ENCODE measurements at regions not wholly inside any gene's neighbourhood (a gene's known extent, or its start where the extent isn't known, plus 50 kb on each side); places are given as distances from the start of the nearest gene placed in this dataset.

DNA sequence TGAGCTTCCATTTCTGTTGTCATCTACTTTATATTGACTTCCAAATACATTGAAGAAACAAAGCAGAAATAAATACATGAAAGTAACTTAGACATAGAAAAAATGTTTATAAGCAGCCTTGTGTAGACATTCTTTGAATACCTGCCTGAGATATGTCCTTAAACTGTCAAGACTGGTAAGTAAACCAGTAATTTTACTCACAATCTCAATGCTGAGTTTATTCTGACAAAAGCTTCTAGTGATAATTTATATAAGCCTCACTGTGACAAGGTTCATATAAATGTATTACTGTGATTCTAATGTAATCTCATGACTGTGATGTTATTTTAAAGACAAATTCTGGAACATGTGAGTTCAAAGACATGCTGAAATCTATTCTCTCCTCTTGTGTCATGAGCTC, 516.7 kb upstream of the B3GALT2 start:
- TF ChIP-seq EZH2 (IDR thresholded peaks at IDR 0.05; ENCODE audit: low read depth) (no peak), CTCF (conservative IDR thresholded peaks at IDR 0.05) (no peak)
- BruUV-seq (replicated peaks), result no TSS peak
- intact Hi-C loops (cut with micrococcal nuclease; ENCODE audit: unreplicated experiment), result no loop called here
- Histone ChIP-seq H3K9me3 (ENCODE audit: insufficient read depth, low read depth) (peaks cover 5% of the 10 kb centered on the region; the same call in 1 of the 2 replicates), H3K27me3 (ENCODE audit: insufficient read depth, low read depth) (no peaks in the 10 kb centered on the region), H3K4me2 (no peak overlapping the region), H3K27ac (no peak overlapping the region), H3K4me1 (replicated peaks; ENCODE audit: insufficient read depth) (peaks cover 15% of the 10 kb centered on the region), H4K20me1 (ENCODE audit: insufficient read depth) (no peaks in the 10 kb centered on the region), H3K9me2 (ENCODE audit: insufficient read depth) (no peaks in the 10 kb centered on the region), H3K79me2 (ENCODE audit: low read depth) (no peaks in the 10 kb centered on the region), H3K4me3 (no peak overlapping the region), H3F3A (ENCODE audit: insufficient read depth, low read depth) (no peaks in the 10 kb centered on the region), H3K36me3 (ENCODE audit: low read depth) (no peaks in the 10 kb centered on the region), H2AFZ (no peak overlapping the region)
- POLR2A ChIA-PET (ENCODE audit: unreplicated experiment), result no interaction called here
- DNase-seq, result no peak
- CTCF ChIA-PET, result no interaction called here

GRCh38 chr1:193701759-193702158, 515.3 kb upstream of the B3GALT2 start:
- TF ChIP-seq EZH2 (IDR thresholded peaks at IDR 0.05; ENCODE audit: low read depth) (no peak), CTCF (conservative IDR thresholded peaks at IDR 0.05) (no peak)
- H3K36me3 ChIP-seq (ENCODE audit: low read depth), result no peaks in the 10 kb centered on the region
- H3K9me3 ChIP-seq (ENCODE audit: insufficient read depth, low read depth), result peaks cover 5% of the 10 kb centered on the region; the same call in 1 of the 2 replicates
- H3K4me2 ChIP-seq, result no peak overlapping the region
- H2AFZ ChIP-seq, result no peak overlapping the region
- no peak for DNase-seq
- no peaks in the 10 kb centered on the region for H3K27me3 ChIP-seq (ENCODE audit: insufficient read depth, low read depth)
- ChIA-PET CTCF (no interaction called here), POLR2A (ENCODE audit: unreplicated experiment) (no interaction called here)
- no peaks in the 10 kb centered on the region for H4K20me1 ChIP-seq (ENCODE audit: insufficient read depth)
- no peak overlapping the region for H3K4me3 ChIP-seq
- BruUV-seq (replicated peaks), result no TSS peak
- H3K79me2 ChIP-seq (ENCODE audit: low read depth), result no peaks in the 10 kb centered on the region
- intact Hi-C loops (cut with micrococcal nuclease; ENCODE audit: unreplicated experiment), result no loop called here
- no peak overlapping the region for H3K27ac ChIP-seq
- H3F3A ChIP-seq (ENCODE audit: insufficient read depth, low read depth), result no peaks in the 10 kb centered on the region
- no peaks in the 10 kb centered on the region for H3K9me2 ChIP-seq (ENCODE audit: insufficient read depth)
- H3K4me1 ChIP-seq (replicated peaks; ENCODE audit: insufficient read depth), result peaks cover 2% of the 10 kb centered on the region; the same call in 1 of the 2 replicates

GRCh38 chr1:193700710-193701355, 514.4 kb upstream of the B3GALT2 start:
- Histone ChIP-seq H3F3A (ENCODE audit: insufficient read depth, low read depth) (no peaks in the 10 kb centered on the region), H4K20me1 (ENCODE audit: insufficient read depth) (no peaks in the 10 kb centered on the region), H3K4me3 (no peak overlapping the region), H3K27me3 (ENCODE audit: insufficient read depth, low read depth) (no peaks in the 10 kb centered on the region), H3K4me1 (replicated peaks; ENCODE audit: insufficient read depth) (no peaks in the 10 kb centered on the region), H3K27ac (no peak overlapping the region), H2AFZ (no peak overlapping the region), H3K36me3 (ENCODE audit: low read depth) (no peaks in the 10 kb centered on the region), H3K9me2 (ENCODE audit: insufficient read depth) (no peaks in the 10 kb centered on the region), H3K79me2 (ENCODE audit: low read depth) (no peaks in the 10 kb centered on the region), H3K4me2 (no peak overlapping the region), H3K9me3 (ENCODE audit: insufficient read depth, low read depth) (peaks cover under 1% of the 10 kb centered on the region; the same call in 1 of the 2 replicates)
- no peak for TF ChIP-seq EZH2 (IDR thresholded peaks at IDR 0.05; ENCODE audit: low read depth)
- no peak for TF ChIP-seq CTCF (conservative IDR thresholded peaks at IDR 0.05)
- ChIA-PET CTCF (no interaction called here), POLR2A (ENCODE audit: unreplicated experiment) (no interaction called here)
- intact Hi-C loops (cut with micrococcal nuclease; ENCODE audit: unreplicated experiment), result no loop called here
- no peak for DNase-seq
- no TSS peak for BruUV-seq (replicated peaks)

Data from PC-9 (cell line).